ENCODE measurements at regions not wholly inside any gene's neighbourhood (a gene's known extent, or its start where the extent isn't known, plus 50 kb on each side); places are given as distances from the start of the nearest gene placed in this dataset.

DNA sequence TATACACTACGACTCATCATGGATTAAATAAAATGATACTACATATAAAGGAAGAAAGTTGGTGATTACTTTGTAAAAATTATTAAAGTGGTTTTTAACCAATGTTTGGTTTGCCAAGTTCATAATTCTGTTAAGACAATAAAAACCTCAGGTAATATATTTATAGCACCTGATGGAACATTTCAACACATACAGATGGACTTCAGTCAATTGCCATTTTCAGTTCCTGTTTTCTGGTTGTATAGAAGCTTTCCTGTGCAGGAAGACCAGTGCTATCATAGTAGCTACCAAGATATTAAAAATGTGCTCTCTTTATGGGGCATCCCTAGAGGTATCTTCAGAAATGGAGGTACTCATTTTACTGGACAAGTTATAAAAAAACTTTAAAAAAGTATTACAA is 1686.4 kb downstream of the GRIK2 start:
- TF ChIP-seq, protein P1, sequence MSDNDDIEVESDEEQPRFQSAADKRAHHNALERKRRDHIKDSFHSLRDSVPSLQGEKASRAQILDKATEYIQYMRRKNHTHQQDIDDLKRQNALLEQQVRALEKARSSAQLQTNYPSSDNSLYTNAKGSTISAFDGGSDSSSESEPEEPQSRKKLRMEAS (IDR thresholded peaks at IDR 0.05) = no peak
- TF ChIP-seq EGR1 (IDR thresholded peaks at IDR 0.05) (no peak), FOXM1 (IDR thresholded peaks at IDR 0.05; ENCODE audit: borderline replicate concordance, low read depth) (no peak), YY1 (IDR thresholded peaks at IDR 0.05; ENCODE audit: low read depth) (no peak), TCF12 (IDR thresholded peaks at IDR 0.05; ENCODE audit: low read depth) (no peak), TAF1 (IDR thresholded peaks at IDR 0.05; ENCODE audit: low read depth) (no peak), RAD21 (IDR thresholded peaks at IDR 0.05; ENCODE audit: low read depth) (no peak), TEAD4 (IDR thresholded peaks at IDR 0.05) (no peak), EP300 (IDR thresholded peaks at IDR 0.05; ENCODE audit: borderline replicate concordance) (no peak), NFIC (IDR thresholded peaks at IDR 0.05) (no peak), CREB1 (IDR thresholded peaks at IDR 0.05; ENCODE audit: low read depth) (no peak), ZBTB7A (IDR thresholded peaks at IDR 0.05; ENCODE audit: low read depth) (no peak)
- TF ChIP-seq, protein P2, sequence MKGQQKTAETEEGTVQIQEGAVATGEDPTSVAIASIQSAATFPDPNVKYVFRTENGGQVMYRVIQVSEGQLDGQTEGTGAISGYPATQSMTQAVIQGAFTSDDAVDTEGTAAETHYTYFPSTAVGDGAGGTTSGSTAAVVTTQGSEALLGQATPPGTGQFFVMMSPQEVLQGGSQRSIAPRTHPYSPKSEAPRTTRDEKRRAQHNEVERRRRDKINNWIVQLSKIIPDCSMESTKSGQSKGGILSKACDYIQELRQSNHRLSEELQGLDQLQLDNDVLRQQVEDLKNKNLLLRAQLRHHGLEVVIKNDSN (IDR thresholded peaks at IDR 0.05) = no peak
- TF ChIP-seq, protein P3, sequence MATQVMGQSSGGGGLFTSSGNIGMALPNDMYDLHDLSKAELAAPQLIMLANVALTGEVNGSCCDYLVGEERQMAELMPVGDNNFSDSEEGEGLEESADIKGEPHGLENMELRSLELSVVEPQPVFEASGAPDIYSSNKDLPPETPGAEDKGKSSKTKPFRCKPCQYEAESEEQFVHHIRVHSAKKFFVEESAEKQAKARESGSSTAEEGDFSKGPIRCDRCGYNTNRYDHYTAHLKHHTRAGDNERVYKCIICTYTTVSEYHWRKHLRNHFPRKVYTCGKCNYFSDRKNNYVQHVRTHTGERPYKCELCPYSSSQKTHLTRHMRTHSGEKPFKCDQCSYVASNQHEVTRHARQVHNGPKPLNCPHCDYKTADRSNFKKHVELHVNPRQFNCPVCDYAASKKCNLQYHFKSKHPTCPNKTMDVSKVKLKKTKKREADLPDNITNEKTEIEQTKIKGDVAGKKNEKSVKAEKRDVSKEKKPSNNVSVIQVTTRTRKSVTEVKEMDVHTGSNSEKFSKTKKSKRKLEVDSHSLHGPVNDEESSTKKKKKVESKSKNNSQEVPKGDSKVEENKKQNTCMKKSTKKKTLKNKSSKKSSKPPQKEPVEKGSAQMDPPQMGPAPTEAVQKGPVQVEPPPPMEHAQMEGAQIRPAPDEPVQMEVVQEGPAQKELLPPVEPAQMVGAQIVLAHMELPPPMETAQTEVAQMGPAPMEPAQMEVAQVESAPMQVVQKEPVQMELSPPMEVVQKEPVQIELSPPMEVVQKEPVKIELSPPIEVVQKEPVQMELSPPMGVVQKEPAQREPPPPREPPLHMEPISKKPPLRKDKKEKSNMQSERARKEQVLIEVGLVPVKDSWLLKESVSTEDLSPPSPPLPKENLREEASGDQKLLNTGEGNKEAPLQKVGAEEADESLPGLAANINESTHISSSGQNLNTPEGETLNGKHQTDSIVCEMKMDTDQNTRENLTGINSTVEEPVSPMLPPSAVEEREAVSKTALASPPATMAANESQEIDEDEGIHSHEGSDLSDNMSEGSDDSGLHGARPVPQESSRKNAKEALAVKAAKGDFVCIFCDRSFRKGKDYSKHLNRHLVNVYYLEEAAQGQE (IDR thresholded peaks at IDR 0.05; ENCODE audit: low read depth) = no peak

DNA sequence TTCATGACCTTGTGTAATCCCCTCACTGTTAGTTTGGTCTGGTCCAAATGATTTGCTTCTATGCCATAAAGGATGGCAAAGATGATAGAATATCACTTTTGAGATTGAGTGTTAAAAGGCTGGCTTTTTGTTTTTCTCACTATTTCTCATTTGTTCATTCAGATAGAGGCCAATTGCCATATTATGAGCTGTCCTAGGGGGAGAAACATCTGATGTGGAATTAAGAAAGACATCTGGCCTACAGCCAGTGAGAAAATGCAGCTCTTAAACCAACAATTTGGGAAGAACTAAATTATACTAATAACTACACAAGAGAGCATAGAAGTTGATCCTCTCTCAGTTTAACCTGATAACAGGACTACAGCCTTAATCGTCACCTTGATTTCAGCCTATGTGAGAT is 1668.6 kb downstream of the GRIK2 start:
- TF ChIP-seq, protein P2 (IDR thresholded peaks at IDR 0.05) = no peak
- TF ChIP-seq YY1 (IDR thresholded peaks at IDR 0.05; ENCODE audit: low read depth) (no peak), CREB1 (IDR thresholded peaks at IDR 0.05; ENCODE audit: low read depth) (no peak), TAF1 (IDR thresholded peaks at IDR 0.05; ENCODE audit: low read depth) (no peak)

DNA sequence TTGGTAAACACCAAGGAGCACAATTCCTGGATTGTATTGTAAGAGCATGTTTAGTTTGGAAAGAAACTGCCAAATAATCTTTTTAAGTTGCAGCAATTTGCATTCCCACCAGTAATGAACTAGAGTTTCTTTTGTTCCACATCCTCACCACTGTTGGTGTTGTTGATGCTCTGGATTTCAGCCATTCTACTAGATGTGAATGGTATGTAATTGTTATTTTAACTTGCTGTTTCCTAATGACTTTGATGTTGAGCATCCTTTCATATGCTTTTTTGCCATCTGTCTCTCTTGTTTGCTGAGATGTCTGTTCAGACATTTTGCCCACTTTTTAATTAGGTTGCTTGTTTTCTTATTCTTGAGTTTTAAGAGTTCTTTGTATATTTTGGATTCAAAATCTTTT is 1654.1 kb downstream of the GRIK2 start:
- TF ChIP-seq TAF1 (IDR thresholded peaks at IDR 0.05; ENCODE audit: low read depth) (no peak), TEAD4 (IDR thresholded peaks at IDR 0.05) (no peak), CREB1 (IDR thresholded peaks at IDR 0.05; ENCODE audit: low read depth) (no peak), YY1 (IDR thresholded peaks at IDR 0.05; ENCODE audit: low read depth) (no peak), EP300 (IDR thresholded peaks at IDR 0.05; ENCODE audit: borderline replicate concordance) (no peak), TCF12 (IDR thresholded peaks at IDR 0.05; ENCODE audit: low read depth) (no peak), RAD21 (IDR thresholded peaks at IDR 0.05; ENCODE audit: low read depth) (no peak), EGR1 (IDR thresholded peaks at IDR 0.05) (no peak), ZBTB7A (IDR thresholded peaks at IDR 0.05; ENCODE audit: low read depth) (no peak), FOXM1 (IDR thresholded peaks at IDR 0.05; ENCODE audit: borderline replicate concordance, low read depth) (no peak), CEBPB (IDR thresholded peaks at IDR 0.05) (no peak)
- TF ChIP-seq, protein P3 (IDR thresholded peaks at IDR 0.05; ENCODE audit: low read depth) = no peak
- TF ChIP-seq, protein P1 (IDR thresholded peaks at IDR 0.05) = no peak
- TF ChIP-seq, protein P2 (IDR thresholded peaks at IDR 0.05) = no peak

DNA sequence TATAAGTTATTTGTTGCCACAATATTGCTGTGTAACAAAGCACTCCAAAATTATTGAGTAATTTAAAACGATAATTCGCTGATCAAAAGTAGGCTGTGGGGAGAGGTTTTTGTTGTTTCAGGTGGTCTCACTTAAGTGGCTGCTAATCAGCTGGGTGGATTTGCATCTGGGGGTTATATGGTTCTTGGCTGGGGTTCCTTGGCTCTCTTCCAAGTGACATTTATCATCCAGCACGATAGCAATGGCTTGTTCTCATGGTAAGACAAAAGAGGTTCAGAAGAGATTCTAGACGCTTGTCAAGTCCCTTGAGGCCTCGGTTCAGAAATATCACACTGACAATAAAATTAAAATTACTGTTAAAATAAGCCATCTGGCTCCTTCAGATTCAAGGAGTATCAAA is 1648.8 kb downstream of the GRIK2 start:
- TF ChIP-seq EGR1 (IDR thresholded peaks at IDR 0.05) (no peak), EP300 (IDR thresholded peaks at IDR 0.05; ENCODE audit: borderline replicate concordance) (no peak)
- TF ChIP-seq, protein P1 (IDR thresholded peaks at IDR 0.05) = no peak

DNA sequence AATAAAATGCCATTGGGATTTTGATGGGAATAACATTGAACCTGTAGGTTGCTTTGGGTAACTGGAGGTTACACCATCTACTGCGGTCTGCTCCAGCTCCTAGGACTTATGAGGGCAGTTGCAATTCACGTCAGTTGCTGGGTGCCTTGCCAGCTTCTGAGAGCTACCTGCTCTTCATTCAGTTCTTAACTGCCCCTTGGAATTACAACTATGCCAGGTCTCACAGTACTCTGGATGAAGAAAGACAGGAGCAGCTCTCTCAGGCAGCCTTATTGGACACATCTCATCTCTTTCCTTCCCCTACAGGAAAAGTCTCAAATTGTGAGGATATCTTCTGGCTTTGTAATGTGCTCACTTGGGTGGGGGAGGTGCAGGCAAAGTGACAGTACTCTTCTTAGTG is 1643.3 kb downstream of the GRIK2 start:
- TF ChIP-seq CREB1 (IDR thresholded peaks at IDR 0.05; ENCODE audit: low read depth) = no peak
- TF ChIP-seq TEAD4 (IDR thresholded peaks at IDR 0.05) = no peak
- no peak for TF ChIP-seq CEBPB (IDR thresholded peaks at IDR 0.05)
- TF ChIP-seq, protein P1 (IDR thresholded peaks at IDR 0.05) = no peak
- no peak for TF ChIP-seq EGR1 (IDR thresholded peaks at IDR 0.05)
- TF ChIP-seq, protein P2 (IDR thresholded peaks at IDR 0.05) = no peak

All from Ishikawa (cell line).